ENCODE measurements at regions not wholly inside any gene's neighbourhood (a gene's known extent, or its start where the extent isn't known, plus 50 kb on each side); places are given as distances from the start of the nearest gene placed in this dataset.

GRCh38 chr2:155770516-155770915 is 562.0 kb downstream of the NR4A2 start:
- no peaks in the 10 kb centered on the region for H3K36me3 Mint-ChIP-seq (ENCODE audit: low read depth, unreplicated experiment)

DNA sequence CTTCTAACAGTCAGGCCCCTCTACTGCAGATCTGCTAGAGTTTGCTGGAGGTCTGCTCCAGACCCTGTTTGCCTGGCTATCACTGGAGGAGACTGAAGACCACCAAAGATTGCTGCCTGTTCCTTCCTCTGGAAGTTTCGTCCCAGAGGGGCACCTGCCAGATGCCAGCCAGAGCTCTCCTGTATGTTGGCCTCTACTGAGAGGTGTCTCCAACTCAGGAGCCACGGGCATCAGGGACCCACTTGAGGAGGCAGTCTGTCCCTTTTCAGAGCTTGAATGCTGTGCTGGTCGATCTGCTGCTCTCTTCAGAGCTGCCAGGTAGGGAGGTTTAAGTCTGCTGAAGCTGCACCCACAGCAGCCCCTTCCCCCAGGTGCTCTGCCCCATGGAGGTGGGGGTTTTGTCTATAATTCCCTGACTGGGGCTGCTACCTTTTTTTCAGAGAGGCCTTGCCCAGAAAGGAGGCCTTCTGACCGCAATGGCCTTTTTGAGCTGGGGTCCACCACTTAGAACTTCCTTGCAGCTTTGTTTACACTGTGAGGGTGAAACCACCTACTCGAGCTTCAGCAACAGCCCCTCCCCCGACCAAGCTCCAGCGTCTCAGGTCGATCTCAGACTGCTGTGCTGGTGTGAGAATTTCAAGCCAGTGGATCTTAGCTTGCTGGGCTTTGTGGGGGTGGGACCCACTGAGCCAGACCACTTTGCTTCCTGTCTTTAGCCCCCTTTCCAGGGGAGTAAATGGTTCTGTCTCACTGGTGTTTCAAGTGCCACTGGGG is 566.0 kb downstream of the NR4A2 start:
- TF ChIP-seq CTCF (IDR thresholded peaks at IDR 0.05; ENCODE audit: unreplicated experiment) = no peak
- DNase-seq (ENCODE audit: low spot score) = no peak
- Mint-ChIP-seq H3K4me1 (ENCODE audit: unreplicated experiment) (no peaks in the 10 kb centered on the region), H3K4me3 (ENCODE audit: unreplicated experiment) (no peak overlapping the region), H3K27ac (ENCODE audit: unreplicated experiment) (no peak overlapping the region), H3K9me3 (ENCODE audit: unreplicated experiment) (no peaks in the 10 kb centered on the region), H3K36me3 (ENCODE audit: low read depth, unreplicated experiment) (no peaks in the 10 kb centered on the region), H3K27me3 (ENCODE audit: unreplicated experiment) (peaks cover 2% of the 10 kb centered on the region)

More at GRCh38 chr2:155770516-155770915, 562.0 kb downstream of the NR4A2 start:
- DNase-seq (ENCODE audit: low spot score) = no peak
- no peak overlapping the region for H3K4me3 Mint-ChIP-seq (ENCODE audit: unreplicated experiment)
- H3K27ac Mint-ChIP-seq (ENCODE audit: unreplicated experiment) = no peak overlapping the region
- H3K27me3 Mint-ChIP-seq (ENCODE audit: unreplicated experiment) = peaks cover 2% of the 10 kb centered on the region
- TF ChIP-seq CTCF (IDR thresholded peaks at IDR 0.05; ENCODE audit: unreplicated experiment) = no peak
- no peaks in the 10 kb centered on the region for H3K4me1 Mint-ChIP-seq (ENCODE audit: unreplicated experiment)
- no peaks in the 10 kb centered on the region for H3K9me3 Mint-ChIP-seq (ENCODE audit: unreplicated experiment)

GRCh38 chr2:155755481-155755880 is 577.0 kb downstream of the NR4A2 start:
- Mint-ChIP-seq H3K4me3 (ENCODE audit: unreplicated experiment) (no peak overlapping the region), H3K36me3 (ENCODE audit: low read depth, unreplicated experiment) (no peaks in the 10 kb centered on the region), H3K9me3 (ENCODE audit: unreplicated experiment) (no peaks in the 10 kb centered on the region), H3K4me1 (ENCODE audit: unreplicated experiment) (no peaks in the 10 kb centered on the region), H3K27me3 (ENCODE audit: unreplicated experiment) (peaks cover 2% of the 10 kb centered on the region), H3K27ac (ENCODE audit: unreplicated experiment) (no peak overlapping the region)
- TF ChIP-seq CTCF (IDR thresholded peaks at IDR 0.05; ENCODE audit: unreplicated experiment) = no peak
- DNase-seq (ENCODE audit: low spot score) = no peak

- no peak for DNase-seq (ENCODE audit: low spot score)
- Mint-ChIP-seq H3K9me3 (ENCODE audit: unreplicated experiment) (no peaks in the 10 kb centered on the region), H3K4me3 (ENCODE audit: unreplicated experiment) (no peak overlapping the region), H3K27me3 (ENCODE audit: unreplicated experiment) (no peaks in the 10 kb centered on the region), H3K36me3 (ENCODE audit: low read depth, unreplicated experiment) (no peaks in the 10 kb centered on the region), H3K27ac (ENCODE audit: unreplicated experiment) (no peak overlapping the region), H3K4me1 (ENCODE audit: unreplicated experiment) (no peaks in the 10 kb centered on the region)
- TF ChIP-seq CTCF (IDR thresholded peaks at IDR 0.05; ENCODE audit: unreplicated experiment) = no peak
These were observed 584.4 kb downstream of the NR4A2 start for GRCh38 chr2:155748131-155748530.

- no peak for DNase-seq (ENCODE audit: low spot score)
- TF ChIP-seq CTCF (IDR thresholded peaks at IDR 0.05; ENCODE audit: unreplicated experiment) = no peak
- Mint-ChIP-seq H3K9me3 (ENCODE audit: unreplicated experiment) (no peaks in the 10 kb centered on the region), H3K4me3 (ENCODE audit: unreplicated experiment) (no peak overlapping the region), H3K4me1 (ENCODE audit: unreplicated experiment) (no peaks in the 10 kb centered on the region), H3K36me3 (ENCODE audit: low read depth, unreplicated experiment) (no peaks in the 10 kb centered on the region), H3K27ac (ENCODE audit: unreplicated experiment) (no peak overlapping the region), H3K27me3 (ENCODE audit: unreplicated experiment) (no peaks in the 10 kb centered on the region)
These were observed 585.0 kb downstream of the NR4A2 start for GRCh38 chr2:155747531-155747930.
